Activated B cell treated with CpG ODN at 0.5 μM for 24 hours (primary cell): ENCODE measurements at regions not wholly inside any gene's neighbourhood (a gene's known extent, or its start where the extent isn't known, plus 50 kb on each side); places are given as distances from the start of the nearest gene placed in this dataset.

Experiments used
- ATAC-seq: fragments of 200-7000 bp; cut with Tn5 transposase; one replicate; pipeline ENCODE4 v1.10.0; 2021; ENCODE audit warnings: low read depth, mild to moderate bottlenecking, moderate library complexity
- CTCF ChIA-PET: fragments of 350-600 bp; sonication (Branson Sonifier 250); formaldehyde crosslinking; loops from one replicate; lab custom pipeline; 2021; ENCODE audit warnings: antibody characterized with exemption; lab: Charles Lee
- POLR2A ChIA-PET: fragments of 350-600 bp; sonication (Branson Sonifier 250); formaldehyde crosslinking; loops from one replicate; lab custom pipeline; 2021; ENCODE audit warnings: antibody characterized with exemption; lab: Charles Lee
- DNase-seq: peaks from one replicate; pipeline ENCODE4 v3.0.0; 2022
- H3K27ac Mint-ChIP-seq: one replicate; pipeline ENCODE4 v1.8.0; 2020; ENCODE audit warnings: mixed read lengths
- H3K27me3 Mint-ChIP-seq: one replicate; pipeline ENCODE4 v1.8.0; 2021; ENCODE audit warnings: mixed read lengths
- H3K36me3 Mint-ChIP-seq: one replicate; pipeline ENCODE4 v1.8.0; 2021; ENCODE audit warnings: low read depth, mixed read lengths
- H3K4me1 Mint-ChIP-seq: one replicate; pipeline ENCODE4 v1.8.0; 2021; ENCODE audit warnings: mixed read lengths
- H3K4me3 Mint-ChIP-seq: one replicate; pipeline ENCODE4 v1.8.0; 2020; ENCODE audit warnings: mild to moderate bottlenecking, mixed read lengths
- H3K9me3 Mint-ChIP-seq: one replicate; pipeline ENCODE4 v1.8.0; 2020; ENCODE audit warnings: mixed read lengths
- intact Hi-C: fragments of 100-400 bp; cut with micrococcal nuclease; formaldehyde crosslinking; loops from one replicate; pipeline ENCODE4 v1.15.1; 2024
- TF ChIP-seq, protein P1 (sequence below): fragments of 200-600 bp; IDR thresholded peaks from one replicate; pipeline ENCODE4 v1.8.0; 2022; ENCODE audit warnings: antibody characterized with exemption, mild to moderate bottlenecking

DNA sequence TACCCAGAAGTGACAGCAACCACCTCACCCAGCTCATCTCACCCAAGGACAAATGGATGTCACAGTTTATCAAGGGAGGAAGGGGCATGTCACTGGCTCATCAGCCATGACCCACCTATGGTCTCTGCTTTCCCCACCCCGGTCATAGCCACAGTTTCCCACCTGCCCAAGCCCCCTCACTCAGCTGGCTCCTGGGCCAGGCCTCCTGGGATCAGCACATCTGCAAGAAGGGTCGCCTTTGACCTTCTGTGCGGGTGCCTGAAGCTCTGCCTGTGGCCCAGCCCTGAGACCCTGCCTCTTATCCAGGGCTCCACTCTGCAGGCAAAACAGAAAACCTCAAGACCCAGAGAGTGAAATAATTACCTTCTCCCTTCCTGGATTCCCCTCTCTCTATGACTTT, 236.4 kb downstream of the BUD13 start:
- no peak overlapping the region for H3K4me3 Mint-ChIP-seq
- CTCF ChIA-PET: no interaction called here
- intact Hi-C loops: no loop called here

DNA sequence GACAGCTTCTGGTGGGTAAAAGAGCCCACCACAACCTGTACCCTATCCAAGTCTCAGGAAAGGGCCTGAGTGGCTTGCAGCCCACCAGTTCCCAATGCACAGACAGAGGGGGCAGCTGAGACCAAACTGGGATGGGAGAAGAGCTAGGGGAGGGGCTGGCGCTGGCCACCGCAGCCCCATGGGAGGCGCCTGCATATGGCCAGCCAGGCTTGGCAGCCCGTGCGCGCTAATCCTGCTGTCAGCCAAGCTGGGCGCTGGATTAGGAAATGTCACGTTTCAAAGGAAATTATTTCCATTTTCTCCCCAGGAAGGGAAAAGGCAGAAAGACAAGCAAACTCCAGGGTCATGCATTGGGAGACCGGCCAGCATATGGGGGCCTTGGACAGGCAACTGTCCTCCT, 236.8 kb downstream of the BUD13 start:
- no peak for DNase-seq
- ChIA-PET POLR2A (no interaction called here), CTCF (no interaction called here)
- intact Hi-C loops: no loop called here
- no peaks in the 10 kb centered on the region for H3K4me1 Mint-ChIP-seq
- no peak overlapping the region for H3K4me3 Mint-ChIP-seq
- peaks cover 14% of the 10 kb centered on the region for H3K27me3 Mint-ChIP-seq
- H3K9me3 Mint-ChIP-seq: peaks cover 2% of the 10 kb centered on the region
- ATAC-seq: no peak
- H3K27ac Mint-ChIP-seq: no peak overlapping the region
- TF ChIP-seq, protein P1, sequence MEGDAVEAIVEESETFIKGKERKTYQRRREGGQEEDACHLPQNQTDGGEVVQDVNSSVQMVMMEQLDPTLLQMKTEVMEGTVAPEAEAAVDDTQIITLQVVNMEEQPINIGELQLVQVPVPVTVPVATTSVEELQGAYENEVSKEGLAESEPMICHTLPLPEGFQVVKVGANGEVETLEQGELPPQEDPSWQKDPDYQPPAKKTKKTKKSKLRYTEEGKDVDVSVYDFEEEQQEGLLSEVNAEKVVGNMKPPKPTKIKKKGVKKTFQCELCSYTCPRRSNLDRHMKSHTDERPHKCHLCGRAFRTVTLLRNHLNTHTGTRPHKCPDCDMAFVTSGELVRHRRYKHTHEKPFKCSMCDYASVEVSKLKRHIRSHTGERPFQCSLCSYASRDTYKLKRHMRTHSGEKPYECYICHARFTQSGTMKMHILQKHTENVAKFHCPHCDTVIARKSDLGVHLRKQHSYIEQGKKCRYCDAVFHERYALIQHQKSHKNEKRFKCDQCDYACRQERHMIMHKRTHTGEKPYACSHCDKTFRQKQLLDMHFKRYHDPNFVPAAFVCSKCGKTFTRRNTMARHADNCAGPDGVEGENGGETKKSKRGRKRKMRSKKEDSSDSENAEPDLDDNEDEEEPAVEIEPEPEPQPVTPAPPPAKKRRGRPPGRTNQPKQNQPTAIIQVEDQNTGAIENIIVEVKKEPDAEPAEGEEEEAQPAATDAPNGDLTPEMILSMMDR: no peak
- H3K36me3 Mint-ChIP-seq: no peaks in the 10 kb centered on the region

More for the DNA sequence above, 236.4 kb downstream of the BUD13 start:
- no peaks in the 10 kb centered on the region for H3K36me3 Mint-ChIP-seq
- TF ChIP-seq, protein P1: no peak
- peaks cover 11% of the 10 kb centered on the region for H3K27me3 Mint-ChIP-seq
- no peak for ATAC-seq
- no peak for DNase-seq
- no peaks in the 10 kb centered on the region for H3K9me3 Mint-ChIP-seq
- POLR2A ChIA-PET: no interaction called here
- H3K27ac Mint-ChIP-seq: no peak overlapping the region
- no peaks in the 10 kb centered on the region for H3K4me1 Mint-ChIP-seq

DNA sequence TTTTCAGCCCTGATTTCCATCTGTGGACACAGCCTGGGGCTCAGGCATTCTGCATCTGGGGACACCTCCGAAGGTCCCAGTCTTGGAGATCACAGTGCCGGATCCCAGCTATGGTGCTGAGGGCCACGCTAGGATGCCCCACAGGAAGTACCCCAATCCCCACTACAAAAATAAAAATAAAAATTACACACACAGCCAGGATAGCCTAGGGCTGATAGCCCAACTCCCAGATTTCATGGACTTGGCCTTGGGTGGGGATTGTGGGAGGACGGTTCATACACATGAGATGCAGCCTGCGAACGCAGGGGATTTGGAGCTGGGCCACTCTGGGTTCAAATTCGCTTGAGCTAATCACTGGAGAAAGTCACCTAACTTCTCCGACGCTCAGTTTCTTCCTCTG, 237.7 kb downstream of the BUD13 start:
- H3K36me3 Mint-ChIP-seq: no peaks in the 10 kb centered on the region
- ATAC-seq (no peak), DNase-seq (no peak)
- POLR2A ChIA-PET: no interaction called here
- H3K9me3 Mint-ChIP-seq: peaks cover 7% of the 10 kb centered on the region
- TF ChIP-seq, protein P1: no peak
- CTCF ChIA-PET: no interaction called here
- no peaks in the 10 kb centered on the region for H3K4me1 Mint-ChIP-seq
- H3K27me3 Mint-ChIP-seq: peaks cover 14% of the 10 kb centered on the region
- intact Hi-C loops: no loop called here
- no peak overlapping the region for H3K27ac Mint-ChIP-seq
- no peak overlapping the region for H3K4me3 Mint-ChIP-seq

DNA sequence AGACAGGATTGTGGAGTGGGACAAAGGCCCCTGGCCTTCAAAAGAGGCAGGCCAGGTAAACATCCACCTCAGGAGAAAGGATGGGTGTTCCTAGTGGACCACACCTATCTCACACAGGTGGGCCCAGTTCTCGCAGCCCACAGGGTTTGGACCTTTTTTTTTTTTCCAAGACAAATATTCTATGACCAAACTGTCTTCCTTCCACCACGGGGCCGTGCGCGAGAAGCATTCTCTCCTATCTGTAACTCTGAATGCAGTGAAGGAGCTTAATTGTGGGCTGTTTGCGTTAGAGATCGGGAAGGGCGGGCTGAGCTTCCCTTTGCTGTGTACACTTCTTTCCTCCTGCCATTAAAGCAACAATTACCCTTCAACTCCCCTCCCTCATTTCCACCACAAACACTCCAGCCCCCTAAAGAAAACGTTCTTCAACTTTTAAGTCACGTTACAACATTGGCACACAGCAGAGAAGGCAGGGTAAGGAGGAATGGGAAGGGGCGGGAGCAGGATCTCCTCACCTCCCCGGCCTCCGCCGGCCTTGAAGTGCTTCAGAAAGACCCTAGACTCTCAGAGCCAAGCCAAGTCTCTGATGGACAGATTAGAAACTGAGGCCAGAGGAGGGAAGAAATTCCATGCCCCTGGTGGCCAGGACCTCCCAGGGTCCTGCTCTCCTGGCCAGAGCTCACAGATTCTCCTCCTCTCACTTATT, 238.4 kb downstream of the BUD13 start:
- Mint-ChIP-seq H3K27ac (no peak overlapping the region), H3K36me3 (no peaks in the 10 kb centered on the region), H3K4me3 (no peak overlapping the region), H3K4me1 (no peaks in the 10 kb centered on the region), H3K9me3 (peaks cover 7% of the 10 kb centered on the region), H3K27me3 (peaks cover 13% of the 10 kb centered on the region)
- POLR2A ChIA-PET: no interaction called here
- ATAC-seq (no peak), DNase-seq (no peak)
- intact Hi-C loops: no loop called here
- CTCF ChIA-PET: no interaction called here
- TF ChIP-seq, protein P1: no peak

DNA sequence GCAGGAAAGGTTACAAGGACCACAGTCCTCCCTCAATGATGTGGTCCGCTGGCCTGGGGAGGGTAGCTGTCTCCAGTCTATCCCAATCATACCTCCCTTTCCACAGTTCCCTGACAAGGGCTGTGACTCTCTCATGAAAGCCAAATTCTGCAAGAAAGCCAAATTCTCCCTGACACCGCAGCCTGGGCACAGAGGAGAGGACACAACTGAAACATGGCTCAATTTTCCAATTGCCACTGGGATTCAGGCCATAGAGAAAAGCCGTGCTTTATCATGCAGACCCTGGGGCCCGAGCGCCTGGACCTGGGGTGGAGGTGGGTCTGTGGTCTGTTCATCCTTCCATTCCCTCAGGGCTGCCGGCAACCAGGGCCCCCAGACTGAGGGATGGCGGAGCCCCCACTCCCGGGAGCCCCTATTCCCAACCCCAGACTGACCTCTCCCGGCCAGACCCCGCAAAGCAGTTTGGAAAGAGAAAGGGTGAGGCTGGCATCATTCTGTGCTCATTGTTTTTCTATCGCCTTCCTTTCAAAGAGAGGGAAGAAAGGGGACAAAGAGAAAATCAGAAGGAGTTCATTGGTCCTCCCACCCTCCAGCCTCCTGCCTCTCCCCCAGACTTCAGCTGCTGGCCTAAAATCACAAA, 239.5 kb downstream of the BUD13 start:
- peaks cover 7% of the 10 kb centered on the region for H3K9me3 Mint-ChIP-seq
- TF ChIP-seq, protein P1: no peak

More for the DNA sequence above, 239.5 kb downstream of the BUD13 start:
- no peak overlapping the region for H3K27ac Mint-ChIP-seq
- no peak for DNase-seq
- H3K27me3 Mint-ChIP-seq: peaks cover 13% of the 10 kb centered on the region
- no peaks in the 10 kb centered on the region for H3K36me3 Mint-ChIP-seq
- ChIA-PET CTCF (no interaction called here), POLR2A (no interaction called here)
- no peaks in the 10 kb centered on the region for H3K4me1 Mint-ChIP-seq
- intact Hi-C loops: no loop called here
- H3K4me3 Mint-ChIP-seq: no peak overlapping the region
- no peak for ATAC-seq
